ENCODE measurements at regions not wholly inside any gene's neighbourhood (a gene's known extent, or its start where the extent isn't known, plus 50 kb on each side); places are given as distances from the start of the nearest gene placed in this dataset.

- TF ChIP-seq, protein P1, sequence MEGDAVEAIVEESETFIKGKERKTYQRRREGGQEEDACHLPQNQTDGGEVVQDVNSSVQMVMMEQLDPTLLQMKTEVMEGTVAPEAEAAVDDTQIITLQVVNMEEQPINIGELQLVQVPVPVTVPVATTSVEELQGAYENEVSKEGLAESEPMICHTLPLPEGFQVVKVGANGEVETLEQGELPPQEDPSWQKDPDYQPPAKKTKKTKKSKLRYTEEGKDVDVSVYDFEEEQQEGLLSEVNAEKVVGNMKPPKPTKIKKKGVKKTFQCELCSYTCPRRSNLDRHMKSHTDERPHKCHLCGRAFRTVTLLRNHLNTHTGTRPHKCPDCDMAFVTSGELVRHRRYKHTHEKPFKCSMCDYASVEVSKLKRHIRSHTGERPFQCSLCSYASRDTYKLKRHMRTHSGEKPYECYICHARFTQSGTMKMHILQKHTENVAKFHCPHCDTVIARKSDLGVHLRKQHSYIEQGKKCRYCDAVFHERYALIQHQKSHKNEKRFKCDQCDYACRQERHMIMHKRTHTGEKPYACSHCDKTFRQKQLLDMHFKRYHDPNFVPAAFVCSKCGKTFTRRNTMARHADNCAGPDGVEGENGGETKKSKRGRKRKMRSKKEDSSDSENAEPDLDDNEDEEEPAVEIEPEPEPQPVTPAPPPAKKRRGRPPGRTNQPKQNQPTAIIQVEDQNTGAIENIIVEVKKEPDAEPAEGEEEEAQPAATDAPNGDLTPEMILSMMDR (IDR thresholded peaks at IDR 0.05; ENCODE audit: insufficient read depth, low read length, poor library complexity, severe bottlenecking), result no peak
- TF ChIP-seq EZH2phosphoT487 (conservative IDR thresholded peaks at IDR 0.05; ENCODE audit: low read length), result no peak
Measured at GRCh38 chr2:207401338-207401737, 128.4 kb upstream of the CREB1 start.

Measured in SU-DHL-6 (cell line).